BLaER1 treated with 17β-estradiol and CSF1 and Interleukin-3, amounts not matched to agents 10 nM and 100 nM (cell line): ENCODE measurements at regions not wholly inside any gene's neighbourhood (a gene's known extent, or its start where the extent isn't known, plus 50 kb on each side); places are given as distances from the start of the nearest gene placed in this dataset.

ENCODE experiments used
- H3K27ac ChIP-seq, 11 experiments: shearing (Covaris generic); formaldehyde crosslinking; 2 replicates each; pipeline ENCODE4 v1.8.1; 2022
- H3K27me3 ChIP-seq, 11 experiments: shearing (Covaris generic); formaldehyde crosslinking; 2 replicates each; pipeline ENCODE4 v1.8.1; 2022
- H3K36me3 ChIP-seq, 11 experiments: shearing (Covaris generic); formaldehyde crosslinking; 2 replicates each; pipeline ENCODE4 v1.8.1; 2022
- H3K4me1 ChIP-seq, 10 experiments: shearing (Covaris generic); formaldehyde crosslinking; 2 replicates each; pipeline ENCODE4 v1.8.1; 2022
- H3K4me2 ChIP-seq, 11 experiments: shearing (Covaris generic); formaldehyde crosslinking; 2 replicates each; pipeline ENCODE4 v1.8.1; 2022
- H3K4me3 ChIP-seq, 10 experiments: shearing (Covaris generic); formaldehyde crosslinking; 2 replicates each; pipeline ENCODE4 v1.8.1; 2022
- H3K9ac ChIP-seq, 11 experiments: shearing (Covaris generic); formaldehyde crosslinking; 2 replicates each; pipeline ENCODE4 v1.8.1; 2022
- H3K9me3 ChIP-seq, 11 experiments: shearing (Covaris generic); formaldehyde crosslinking; replicated peaks in 1 of 11; 2 replicates each; pipeline ENCODE4 v1.8.1; 2022
- H4K20me1 ChIP-seq, 11 experiments: shearing (Covaris generic); formaldehyde crosslinking; 2 replicates each; pipeline ENCODE4 v1.8.1; 2022
- Cebpa-rat ChIP-seq, 11 experiments: shearing (Covaris generic); IDR thresholded peaks; 2 replicates each; pipeline ENCODE4 v1.8.1; 2022

- Histone ChIP-seq H3K27me3 (no peaks in the 10 kb centered on the region), H4K20me1 (no peaks in the 10 kb centered on the region), H3K9ac (no peak overlapping the region), H3K4me1 (peaks cover 0 to 50% (median 0%) of the 10 kb centered on the region in 10 experiments; a peak in 4 of 20 replicates), H3K4me2 (peak overlapping the region in 2 of 11 experiments; percentile 16 to 26; a peak in 3 of 22 replicates), H3K27ac (no peak overlapping the region), H3K36me3 (no peaks in the 10 kb centered on the region), H3K9me3 (peaks cover 0 to 7% (median 0%) of the 10 kb centered on the region in 11 experiments; a peak in 4 of 22 replicates), H3K4me3 (no peak overlapping the region)
- TF ChIP-seq Cebpa-rat (IDR thresholded peaks at IDR 0.05) = no peak
These were observed 92.9 kb downstream of the TXNL1 start for GRCh38 chr18:56545464-56545863.

- H3K36me3 ChIP-seq = no peaks in the 10 kb centered on the region
- no peaks in the 10 kb centered on the region for H3K27me3 ChIP-seq
- peak overlapping the region in 2 of 11 experiments; percentile 70 to 87; a peak in 4 of 22 replicates for H3K4me2 ChIP-seq
- H4K20me1 ChIP-seq = no peaks in the 10 kb centered on the region
- H3K27ac ChIP-seq = peak overlapping the region in 2 of 11 experiments; percentile 57 to 74; a peak in 3 of 22 replicates
- peak overlapping the region in 2 of 11 experiments; percentile 14 to 17; a peak in 1 of 22 replicates for H3K9ac ChIP-seq
- H3K4me1 ChIP-seq = peaks cover 0 to 60% (median 0%) of the 10 kb centered on the region in 10 experiments; a peak in 4 of 20 replicates
- peaks cover 0 to 7% (median 0%) of the 10 kb centered on the region in 11 experiments; a peak in 4 of 22 replicates for H3K9me3 ChIP-seq
- no peak overlapping the region for H3K4me3 ChIP-seq
- no peak for TF ChIP-seq Cebpa-rat (IDR thresholded peaks at IDR 0.05)
These were observed 95.9 kb downstream of the TXNL1 start for GRCh38 chr18:56542476-56542875.

GRCh38 chr18:56541793-56542192 lies 96.6 kb downstream of the TXNL1 start:
- H3K27ac ChIP-seq = peak overlapping the region in 2 of 11 experiments; percentile 57 to 74; a peak in 4 of 22 replicates
- no peaks in the 10 kb centered on the region for H3K36me3 ChIP-seq
- H3K9ac ChIP-seq = peak overlapping the region in 1 of 11 experiments; percentile 58; a peak in 2 of 22 replicates
- H3K4me3 ChIP-seq = no peak overlapping the region
- peaks cover 0 to 56% (median 0%) of the 10 kb centered on the region in 10 experiments; a peak in 4 of 20 replicates for H3K4me1 ChIP-seq
- peaks cover 0 to 7% (median 0%) of the 10 kb centered on the region in 11 experiments; a peak in 4 of 22 replicates for H3K9me3 ChIP-seq
- peak overlapping the region in 3 of 11 experiments; percentile 21 to 87 (median 70); a peak in 5 of 22 replicates for H3K4me2 ChIP-seq
- no peaks in the 10 kb centered on the region for H4K20me1 ChIP-seq
- TF ChIP-seq Cebpa-rat (IDR thresholded peaks at IDR 0.05) = no peak
- no peaks in the 10 kb centered on the region for H3K27me3 ChIP-seq

- Histone ChIP-seq H3K27ac (peak overlapping the region in 2 of 11 experiments; percentile 57 to 74; a peak in 4 of 22 replicates), H3K36me3 (no peaks in the 10 kb centered on the region), H3K4me3 (no peak overlapping the region), H3K9me3 (peaks cover 0 to 7% (median 0%) of the 10 kb centered on the region in 11 experiments; a peak in 4 of 22 replicates), H3K9ac (peak overlapping the region in 1 of 11 experiments; percentile 58; a peak in 2 of 22 replicates), H4K20me1 (no peaks in the 10 kb centered on the region), H3K4me1 (peaks cover 0 to 52% (median 0%) of the 10 kb centered on the region in 10 experiments; a peak in 4 of 20 replicates), H3K27me3 (no peaks in the 10 kb centered on the region), H3K4me2 (peak overlapping the region in 3 of 11 experiments; percentile 21 to 87 (median 70); a peak in 5 of 22 replicates)
- no peak for TF ChIP-seq Cebpa-rat (IDR thresholded peaks at IDR 0.05)
These were observed 97.1 kb downstream of the TXNL1 start for GRCh38 chr18:56541340-56541739.

GRCh38 chr18:56538746-56539145 lies 99.6 kb downstream of the TXNL1 start:
- H3K4me1 ChIP-seq = peaks cover 0 to 43% (median 0%) of the 10 kb centered on the region in 10 experiments; a peak in 4 of 20 replicates
- H3K4me3 ChIP-seq = no peak overlapping the region
- no peak overlapping the region for H3K4me2 ChIP-seq
- H3K27ac ChIP-seq = no peak overlapping the region
- no peaks in the 10 kb centered on the region for H3K9me3 ChIP-seq
- no peaks in the 10 kb centered on the region for H3K27me3 ChIP-seq
- TF ChIP-seq Cebpa-rat (IDR thresholded peaks at IDR 0.05) = no peak
- H3K36me3 ChIP-seq = no peaks in the 10 kb centered on the region
- no peak overlapping the region for H3K9ac ChIP-seq
- H4K20me1 ChIP-seq = no peaks in the 10 kb centered on the region

GRCh38 chr18:56532176-56532840 lies 106.1 kb downstream of the TXNL1 start:
- no peak overlapping the region for H3K27ac ChIP-seq
- H3K36me3 ChIP-seq = no peaks in the 10 kb centered on the region
- H3K9ac ChIP-seq = no peak overlapping the region
- H3K4me1 ChIP-seq = no peaks in the 10 kb centered on the region
- no peak for TF ChIP-seq Cebpa-rat (IDR thresholded peaks at IDR 0.05)
- no peak overlapping the region for H3K4me3 ChIP-seq
- H3K4me2 ChIP-seq = no peak overlapping the region
- H3K27me3 ChIP-seq = no peaks in the 10 kb centered on the region
- no peaks in the 10 kb centered on the region for H4K20me1 ChIP-seq
- no peaks in the 10 kb centered on the region for H3K9me3 ChIP-seq

GRCh38 chr18:56522816-56523215 lies 115.6 kb downstream of the TXNL1 start:
- Histone ChIP-seq H3K9me3 (peaks cover 16 to 26% (median 21%) of the 10 kb centered on the region in 11 experiments), H3K4me2 (peak overlapping the region in 2 of 11 experiments; percentile 38 to 77; a peak in 4 of 22 replicates), H3K27me3 (no peaks in the 10 kb centered on the region), H4K20me1 (no peaks in the 10 kb centered on the region), H3K4me3 (no peak overlapping the region), H3K27ac (peak overlapping the region in 2 of 11 experiments; percentile 36 to 60; a peak in 3 of 22 replicates), H3K9ac (no peak overlapping the region), H3K4me1 (peaks cover 0 to 25% (median 0%) of the 10 kb centered on the region in 10 experiments; a peak in 4 of 20 replicates), H3K36me3 (no peaks in the 10 kb centered on the region)
- TF ChIP-seq Cebpa-rat (IDR thresholded peaks at IDR 0.05) = no peak

GRCh38 chr18:56521263-56521662 lies 117.1 kb downstream of the TXNL1 start:
- Histone ChIP-seq H3K27me3 (no peaks in the 10 kb centered on the region), H3K9ac (no peak overlapping the region), H3K4me2 (no peak overlapping the region), H3K9me3 (peaks cover 16 to 27% (median 19%) of the 10 kb centered on the region in 11 experiments), H4K20me1 (no peaks in the 10 kb centered on the region), H3K4me1 (peaks cover 0 to 25% (median 0%) of the 10 kb centered on the region in 10 experiments; a peak in 4 of 20 replicates), H3K4me3 (no peak overlapping the region), H3K27ac (no peak overlapping the region), H3K36me3 (no peaks in the 10 kb centered on the region)
- TF ChIP-seq Cebpa-rat (IDR thresholded peaks at IDR 0.05) = no peak

- Histone ChIP-seq H3K27ac (no peak overlapping the region), H3K36me3 (no peaks in the 10 kb centered on the region), H3K4me1 (peaks cover 0 to 8% (median 0%) of the 10 kb centered on the region in 10 experiments; a peak in 4 of 20 replicates), H3K27me3 (no peaks in the 10 kb centered on the region), H3K9ac (no peak overlapping the region), H4K20me1 (no peaks in the 10 kb centered on the region), H3K4me2 (no peak overlapping the region), H3K9me3 (peaks cover 0 to 6% (median 0%) of the 10 kb centered on the region in 11 experiments; a peak in 1 of 22 replicates), H3K4me3 (no peak overlapping the region)
- TF ChIP-seq Cebpa-rat (IDR thresholded peaks at IDR 0.05) = no peak
These were observed 120.6 kb downstream of the TXNL1 start for GRCh38 chr18:56517761-56518160.
